HL-60 (cell line): ENCODE measurements at regions not wholly inside any gene's neighbourhood (a gene's known extent, or its start where the extent isn't known, plus 50 kb on each side); places are given as distances from the start of the nearest gene placed in this dataset.

Source experiments
- DNase-seq, 2 experiments: peaks; one replicate each; pipeline ENCODE4 v3.0.0-alpha.2; 2010 to 2020; ENCODE audit warnings: low read depth in 1 of 2, low spot score in 1 of 2
- H3K27ac ChIP-seq: fragments of 250-450 bp; sonication (Bioruptor Pico); replicated peaks from 2 replicates; pipeline ENCODE4 v1.5.1; 2020; ENCODE audit warnings: mild to moderate bottlenecking, moderate library complexity
- H3K27me3 ChIP-seq: fragments of 250-450 bp; sonication (Bioruptor Pico); 2 replicates; pipeline ENCODE4 v1.5.1; 2021; ENCODE audit warnings: mild to moderate bottlenecking, moderate library complexity; ENCODE audit not compliant: insufficient read depth, poor library complexity, severe bottlenecking
- H3K4me3 ChIP-seq: replicated peaks from 2 replicates; pipeline ENCODE4 v1.5.1; 2011; ENCODE audit warnings: mild to moderate bottlenecking, control low read depth, low read length; ENCODE audit not compliant: insufficient read depth
- CTCF ChIP-seq: IDR thresholded peaks from one replicate; pipeline ENCODE4 v1.5.1; 2011; ENCODE audit warnings: low read length, control low read depth, inconsistent platforms; ENCODE audit not compliant: insufficient read depth
- GABPA ChIP-seq: IDR thresholded peaks from 2 replicates; pipeline ENCODE4 v1.6.1; 2012; ENCODE audit warnings: low read depth
- POLR2AphosphoS5 ChIP-seq: IDR thresholded peaks from 2 replicates; pipeline ENCODE4 v1.6.1; 2012; ENCODE audit warnings: low read depth
- REST ChIP-seq: IDR thresholded peaks from 2 replicates; pipeline ENCODE4 v1.6.1; 2012; ENCODE audit warnings: low read depth; ENCODE audit not compliant: insufficient replicate concordance
- SPI1 ChIP-seq: IDR thresholded peaks from 2 replicates; pipeline ENCODE4 v1.6.1; 2012; ENCODE audit warnings: low read depth, mild to moderate bottlenecking, borderline replicate concordance

GRCh38 chrX:10926404-10926803 lies 184.7 kb upstream of the HCCS start:
- no peak overlapping the region for H3K27ac ChIP-seq
- TF ChIP-seq POLR2AphosphoS5, result no peak
- no peak for TF ChIP-seq GABPA
- TF ChIP-seq REST, result no peak
- TF ChIP-seq SPI1, result no peak
- TF ChIP-seq CTCF, result no peak
- DNase-seq, result no peak
- no peaks in the 10 kb centered on the region for H3K27me3 ChIP-seq
- no peak overlapping the region for H3K4me3 ChIP-seq

- no peak for TF ChIP-seq CTCF
- no peak for TF ChIP-seq SPI1
- TF ChIP-seq GABPA, result no peak
- TF ChIP-seq POLR2AphosphoS5, result no peak
- TF ChIP-seq REST, result no peak
- Histone ChIP-seq H3K27me3 (no peaks in the 10 kb centered on the region), H3K27ac (no peak overlapping the region), H3K4me3 (no peak overlapping the region)
- no peak for DNase-seq
Measured at GRCh38 chrX:10926891-10927290, 184.2 kb upstream of the HCCS start.

GRCh38 chrX:10929747-10930146 lies 181.4 kb upstream of the HCCS start:
- no peak for DNase-seq
- H3K27ac ChIP-seq, result no peak overlapping the region
- TF ChIP-seq REST (no peak), SPI1 (no peak), POLR2AphosphoS5 (no peak), CTCF (no peak), GABPA (no peak)
- no peak overlapping the region for H3K4me3 ChIP-seq
- H3K27me3 ChIP-seq, result no peaks in the 10 kb centered on the region
